ENCODE measurements at regions not wholly inside any gene's neighbourhood (a gene's known extent, or its start where the extent isn't known, plus 50 kb on each side); places are given as distances from the start of the nearest gene placed in this dataset.

GRCh38 chr13:109276261-109276660 lies 510.1 kb downstream of the IRS2 start:
- TF ChIP-seq, protein P1, sequence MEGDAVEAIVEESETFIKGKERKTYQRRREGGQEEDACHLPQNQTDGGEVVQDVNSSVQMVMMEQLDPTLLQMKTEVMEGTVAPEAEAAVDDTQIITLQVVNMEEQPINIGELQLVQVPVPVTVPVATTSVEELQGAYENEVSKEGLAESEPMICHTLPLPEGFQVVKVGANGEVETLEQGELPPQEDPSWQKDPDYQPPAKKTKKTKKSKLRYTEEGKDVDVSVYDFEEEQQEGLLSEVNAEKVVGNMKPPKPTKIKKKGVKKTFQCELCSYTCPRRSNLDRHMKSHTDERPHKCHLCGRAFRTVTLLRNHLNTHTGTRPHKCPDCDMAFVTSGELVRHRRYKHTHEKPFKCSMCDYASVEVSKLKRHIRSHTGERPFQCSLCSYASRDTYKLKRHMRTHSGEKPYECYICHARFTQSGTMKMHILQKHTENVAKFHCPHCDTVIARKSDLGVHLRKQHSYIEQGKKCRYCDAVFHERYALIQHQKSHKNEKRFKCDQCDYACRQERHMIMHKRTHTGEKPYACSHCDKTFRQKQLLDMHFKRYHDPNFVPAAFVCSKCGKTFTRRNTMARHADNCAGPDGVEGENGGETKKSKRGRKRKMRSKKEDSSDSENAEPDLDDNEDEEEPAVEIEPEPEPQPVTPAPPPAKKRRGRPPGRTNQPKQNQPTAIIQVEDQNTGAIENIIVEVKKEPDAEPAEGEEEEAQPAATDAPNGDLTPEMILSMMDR (conservative IDR thresholded peaks at IDR 0.05; ENCODE audit: low read depth, low read length) = no peak
- no peak for TF ChIP-seq EZH2 (IDR thresholded peaks at IDR 0.05; ENCODE audit: low read length, unreplicated experiment)
- TF ChIP-seq EZH2phosphoT487 (IDR thresholded peaks at IDR 0.05; ENCODE audit: borderline replicate concordance, low read length) = no peak
- Histone ChIP-seq H3K4me3 (ENCODE audit: low read length) (no peak overlapping the region), H3K4me2 (ENCODE audit: low read length) (no peak overlapping the region), H3F3A (ENCODE audit: low read length, unreplicated experiment) (peaks cover 7% of the 10 kb centered on the region), H3K9me2 (replicated peaks; ENCODE audit: low read length) (no peaks in the 10 kb centered on the region), H3K4me1 (ENCODE audit: insufficient read depth, low read length) (peaks cover 30% of the 10 kb centered on the region), H3K27ac (ENCODE audit: low read length) (no peak overlapping the region), H3K79me2 (ENCODE audit: low read length) (peaks cover 6% of the 10 kb centered on the region), H3K9ac (ENCODE audit: low read length) (no peak overlapping the region), H3K9me3 (ENCODE audit: low read length) (no peaks in the 10 kb centered on the region), H4K20me1 (ENCODE audit: low read length) (no peaks in the 10 kb centered on the region), H3K27me3 (ENCODE audit: low read length) (no peaks in the 10 kb centered on the region), H2AFZ (ENCODE audit: low read length) (no peak overlapping the region), H3K36me3 (ENCODE audit: low read depth, low read length) (peaks cover 8% of the 10 kb centered on the region; the same call in 1 of the 2 replicates)
- POLR2A ChIA-PET (ENCODE audit: unreplicated experiment) = no interaction called here
- intact Hi-C loops (cut with micrococcal nuclease) = loop anchor here (5.0 to 10.0 kb wide), 5 partner anchors 219 to 509 kb away; partner anchors contain the start of gene IRS2
- CTCF ChIA-PET = interaction anchor here (0.6 kb wide), 1 partner anchor 114 kb away, joined by 3 read pairs; no protein-coding TSS in a partner anchor
- BruUV-seq (replicated peaks) = no TSS peak
- DNase-seq (no peak), ATAC-seq (no peak)

- H3K27ac ChIP-seq (ENCODE audit: low read length) = no peak overlapping the region
- peaks cover 11% of the 10 kb centered on the region; the same call in 1 of the 2 replicates for H3K36me3 ChIP-seq (ENCODE audit: low read depth, low read length)
- H3K4me2 ChIP-seq (ENCODE audit: low read length) = no peak overlapping the region
- TF ChIP-seq, protein P1 (conservative IDR thresholded peaks at IDR 0.05; ENCODE audit: low read depth, low read length) = peak; percentile 35; the same call in 1 of the 2 replicates
- no peak for TF ChIP-seq EZH2 (IDR thresholded peaks at IDR 0.05; ENCODE audit: low read length, unreplicated experiment)
- TF ChIP-seq EZH2phosphoT487 (IDR thresholded peaks at IDR 0.05; ENCODE audit: borderline replicate concordance, low read length) = no peak
- H3F3A ChIP-seq (ENCODE audit: low read length, unreplicated experiment) = peaks cover 7% of the 10 kb centered on the region
- peaks cover 10% of the 10 kb centered on the region for H3K79me2 ChIP-seq (ENCODE audit: low read length)
- ChIA-PET CTCF (interaction anchor here (0.6 kb wide), 1 partner anchor 113 kb away, joined by 3 read pairs; no protein-coding TSS in a partner anchor), POLR2A (ENCODE audit: unreplicated experiment) (no interaction called here)
- ATAC-seq (0 out of 2 replicates have a peak, but pooled peaks have one; percentile 6), DNase-seq (no peak)
- H3K9me3 ChIP-seq (ENCODE audit: low read length) = no peaks in the 10 kb centered on the region
- no peaks in the 10 kb centered on the region for H3K27me3 ChIP-seq (ENCODE audit: low read length)
- H2AFZ ChIP-seq (ENCODE audit: low read length) = no peak overlapping the region
- peaks cover 34% of the 10 kb centered on the region for H3K4me1 ChIP-seq (ENCODE audit: insufficient read depth, low read length)
- intact Hi-C loops (cut with micrococcal nuclease) = loop anchor here (5.0 to 10.0 kb wide), 5 partner anchors 219 to 509 kb away; partner anchors contain the start of gene IRS2
- no TSS peak for BruUV-seq (replicated peaks)
- H3K9ac ChIP-seq (ENCODE audit: low read length) = no peak overlapping the region
- H3K9me2 ChIP-seq (replicated peaks; ENCODE audit: low read length) = no peaks in the 10 kb centered on the region
- H4K20me1 ChIP-seq (ENCODE audit: low read length) = no peaks in the 10 kb centered on the region
- no peak overlapping the region for H3K4me3 ChIP-seq (ENCODE audit: low read length)
Observed at GRCh38 chr13:109275852-109276251, 510.5 kb downstream of the IRS2 start.

DNA sequence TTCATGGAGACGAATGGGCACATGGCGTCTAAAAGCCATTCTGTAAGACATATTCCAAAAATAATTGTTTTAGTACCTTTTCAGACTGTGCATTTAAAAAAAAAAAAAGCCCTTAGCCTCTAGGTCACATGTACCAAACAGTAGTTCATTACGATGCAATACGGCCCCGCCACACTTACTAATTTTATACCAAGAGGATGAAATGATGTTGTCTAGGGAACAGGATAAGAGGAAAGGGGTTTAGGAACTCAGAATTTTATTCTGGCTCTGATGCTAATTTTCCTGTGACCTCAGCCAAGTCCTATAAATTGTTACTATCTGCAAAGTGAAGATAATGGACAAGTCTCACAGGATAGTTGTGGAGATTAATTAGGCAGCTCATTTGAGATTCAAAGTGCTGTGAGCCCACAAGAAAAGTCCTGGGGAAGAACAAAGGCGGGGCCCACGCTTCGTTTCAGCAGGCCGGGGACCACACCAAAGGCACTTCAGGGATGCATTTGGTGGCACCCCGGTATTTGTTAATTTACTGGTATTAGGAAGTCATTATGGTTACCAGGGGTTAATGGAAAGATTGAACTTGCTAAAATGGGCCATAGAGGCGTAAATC lies 511.1 kb downstream of the IRS2 start:
- ATAC-seq (no peak), DNase-seq (no peak)
- no peak for TF ChIP-seq EZH2 (IDR thresholded peaks at IDR 0.05; ENCODE audit: low read length, unreplicated experiment)
- TF ChIP-seq EZH2phosphoT487 (IDR thresholded peaks at IDR 0.05; ENCODE audit: borderline replicate concordance, low read length) = no peak
- TF ChIP-seq, protein P1 (conservative IDR thresholded peaks at IDR 0.05; ENCODE audit: low read depth, low read length) = no peak
- no peaks in the 10 kb centered on the region for H3K27me3 ChIP-seq (ENCODE audit: low read length)
- H3K9me2 ChIP-seq (replicated peaks; ENCODE audit: low read length) = no peaks in the 10 kb centered on the region
- intact Hi-C loops (cut with micrococcal nuclease) = loop anchor here (5.0 to 10.0 kb wide), 5 partner anchors 220 to 510 kb away; partner anchors contain the start of gene IRS2
- H3K36me3 ChIP-seq (ENCODE audit: low read depth, low read length) = peaks cover 11% of the 10 kb centered on the region; the same call in 1 of the 2 replicates
- no peak overlapping the region for H3K9ac ChIP-seq (ENCODE audit: low read length)
- H3F3A ChIP-seq (ENCODE audit: low read length, unreplicated experiment) = peaks cover 7% of the 10 kb centered on the region
- no peaks in the 10 kb centered on the region for H4K20me1 ChIP-seq (ENCODE audit: low read length)
- H3K27ac ChIP-seq (ENCODE audit: low read length) = no peak overlapping the region
- H3K4me1 ChIP-seq (ENCODE audit: insufficient read depth, low read length) = peaks cover 34% of the 10 kb centered on the region
- CTCF ChIA-PET = no interaction called here
- H2AFZ ChIP-seq (ENCODE audit: low read length) = no peak overlapping the region
- H3K4me3 ChIP-seq (ENCODE audit: low read length) = no peak overlapping the region
- POLR2A ChIA-PET (ENCODE audit: unreplicated experiment) = no interaction called here
- no peak overlapping the region for H3K4me2 ChIP-seq (ENCODE audit: low read length)
- no peaks in the 10 kb centered on the region for H3K9me3 ChIP-seq (ENCODE audit: low read length)
- peaks cover 10% of the 10 kb centered on the region for H3K79me2 ChIP-seq (ENCODE audit: low read length)
- BruUV-seq (replicated peaks) = no TSS peak

All from PC-3 (cell line).